ENCODE measurements at regions not wholly inside any gene's neighbourhood (a gene's known extent, or its start where the extent isn't known, plus 50 kb on each side); places are given as distances from the start of the nearest gene placed in this dataset.

DNA sequence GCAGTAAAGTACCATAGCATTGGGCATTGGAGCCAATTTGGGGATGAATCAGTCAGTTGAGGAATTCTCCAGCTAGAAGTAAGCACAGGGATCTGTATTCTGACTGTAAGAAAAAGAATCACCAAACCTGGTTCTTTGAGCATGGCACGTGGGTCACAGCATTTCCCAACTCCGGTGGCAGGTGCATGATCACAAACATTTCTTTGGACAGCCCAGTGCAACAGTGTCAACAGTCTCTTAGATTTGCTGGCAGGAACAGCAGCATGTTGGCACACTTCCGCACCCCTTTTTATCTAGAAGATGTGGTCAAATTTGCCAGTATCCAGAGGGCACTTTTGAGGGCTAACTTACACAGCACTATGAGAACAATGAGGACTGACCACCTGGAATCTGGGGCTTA lies 437.5 kb upstream of the GHITM start:
- H2AFZ ChIP-seq (ENCODE audit: low read length): no peak overlapping the region
- H3K36me3 ChIP-seq (ENCODE audit: insufficient read depth, low read length): no peaks in the 10 kb centered on the region
- H3K27me3 ChIP-seq (ENCODE audit: insufficient read depth, low read length, poor library complexity, severe bottlenecking): no peaks in the 10 kb centered on the region
- H3K4me2 ChIP-seq (ENCODE audit: low read depth, low read length, poor library complexity, severe bottlenecking): no peak overlapping the region
- no peak for TF ChIP-seq EZH2phosphoT487 (IDR thresholded peaks at IDR 0.05; ENCODE audit: borderline replicate concordance)
- no peak for TF ChIP-seq CTCF (conservative IDR thresholded peaks at IDR 0.05; ENCODE audit: low read length)
- no peaks in the 10 kb centered on the region for H3K79me2 ChIP-seq (ENCODE audit: insufficient read depth, low read length)
- no peaks in the 10 kb centered on the region for H3K9me3 ChIP-seq (ENCODE audit: insufficient read depth, low read depth, low read length)
- no peaks in the 10 kb centered on the region for H4K20me1 ChIP-seq (ENCODE audit: insufficient read depth, low read length, poor library complexity, severe bottlenecking)
- H3K9ac ChIP-seq (ENCODE audit: low read depth, low read length, poor library complexity, severe bottlenecking): no peak overlapping the region
- H3K4me1 ChIP-seq (ENCODE audit: insufficient read depth, low read length, poor library complexity, severe bottlenecking): no peaks in the 10 kb centered on the region
- no peaks in the 10 kb centered on the region for H3F3A ChIP-seq (ENCODE audit: low read depth)
- H3K4me3 ChIP-seq (ENCODE audit: low read length, poor library complexity, severe bottlenecking): no peak overlapping the region
- no peaks in the 10 kb centered on the region for H3K9me2 ChIP-seq (replicated peaks; ENCODE audit: low read depth, low read length)

GRCh38 chr10:83702731-83703130 lies 436.6 kb upstream of the GHITM start:
- Histone ChIP-seq H3K36me3 (ENCODE audit: insufficient read depth, low read length) (no peaks in the 10 kb centered on the region), H3K79me2 (ENCODE audit: insufficient read depth, low read length) (no peaks in the 10 kb centered on the region), H3K9me3 (ENCODE audit: insufficient read depth, low read depth, low read length) (no peaks in the 10 kb centered on the region), H3K9ac (ENCODE audit: low read depth, low read length, poor library complexity, severe bottlenecking) (no peak overlapping the region), H2AFZ (ENCODE audit: low read length) (no peak overlapping the region), H3K27me3 (ENCODE audit: insufficient read depth, low read length, poor library complexity, severe bottlenecking) (no peaks in the 10 kb centered on the region), H3F3A (ENCODE audit: low read depth) (no peaks in the 10 kb centered on the region), H4K20me1 (ENCODE audit: insufficient read depth, low read length, poor library complexity, severe bottlenecking) (no peaks in the 10 kb centered on the region), H3K4me3 (ENCODE audit: low read length, poor library complexity, severe bottlenecking) (no peak overlapping the region), H3K4me2 (ENCODE audit: low read depth, low read length, poor library complexity, severe bottlenecking) (no peak overlapping the region), H3K4me1 (ENCODE audit: insufficient read depth, low read length, poor library complexity, severe bottlenecking) (no peaks in the 10 kb centered on the region), H3K9me2 (replicated peaks; ENCODE audit: low read depth, low read length) (no peaks in the 10 kb centered on the region)
- TF ChIP-seq EZH2phosphoT487 (IDR thresholded peaks at IDR 0.05; ENCODE audit: borderline replicate concordance) (no peak), CTCF (conservative IDR thresholded peaks at IDR 0.05; ENCODE audit: low read length) (no peak)

DNA sequence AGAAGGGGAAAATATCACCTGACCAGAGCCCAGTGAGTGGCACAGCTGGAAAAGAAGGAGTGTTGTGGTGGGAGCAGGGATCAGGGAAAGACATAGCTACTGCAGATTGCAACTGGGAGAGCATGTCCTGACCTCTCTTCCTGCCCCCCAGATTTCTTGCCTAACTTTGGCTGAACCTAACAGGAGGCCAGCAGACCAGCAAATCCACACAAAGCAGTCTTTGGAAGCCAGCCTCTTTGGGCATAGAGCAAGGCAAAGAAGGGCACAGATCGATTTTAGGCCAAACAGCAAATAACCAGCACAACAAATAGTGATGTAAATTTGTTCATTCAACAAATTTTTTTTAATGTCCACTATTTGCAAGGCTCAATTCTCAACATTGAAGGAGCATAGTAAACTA lies 433.2 kb upstream of the GHITM start:
- no peaks in the 10 kb centered on the region for H3K79me2 ChIP-seq (ENCODE audit: insufficient read depth, low read length)
- no peaks in the 10 kb centered on the region for H3K9me2 ChIP-seq (replicated peaks; ENCODE audit: low read depth, low read length)

More for the DNA sequence above, 433.2 kb upstream of the GHITM start:
- Histone ChIP-seq H4K20me1 (ENCODE audit: insufficient read depth, low read length, poor library complexity, severe bottlenecking) (no peaks in the 10 kb centered on the region), H3K27me3 (ENCODE audit: insufficient read depth, low read length, poor library complexity, severe bottlenecking) (no peaks in the 10 kb centered on the region), H3K4me1 (ENCODE audit: insufficient read depth, low read length, poor library complexity, severe bottlenecking) (no peaks in the 10 kb centered on the region), H3F3A (ENCODE audit: low read depth) (no peaks in the 10 kb centered on the region), H3K4me2 (ENCODE audit: low read depth, low read length, poor library complexity, severe bottlenecking) (no peak overlapping the region), H3K4me3 (ENCODE audit: low read length, poor library complexity, severe bottlenecking) (no peak overlapping the region), H3K9me3 (ENCODE audit: insufficient read depth, low read depth, low read length) (no peaks in the 10 kb centered on the region), H2AFZ (ENCODE audit: low read length) (no peak overlapping the region), H3K9ac (ENCODE audit: low read depth, low read length, poor library complexity, severe bottlenecking) (no peak overlapping the region), H3K36me3 (ENCODE audit: insufficient read depth, low read length) (no peaks in the 10 kb centered on the region)
- no peak for TF ChIP-seq CTCF (conservative IDR thresholded peaks at IDR 0.05; ENCODE audit: low read length)
- TF ChIP-seq EZH2phosphoT487 (IDR thresholded peaks at IDR 0.05; ENCODE audit: borderline replicate concordance): no peak

Measured in Loucy (cell line).